PC-3 (cell line): ENCODE measurements at regions not wholly inside any gene's neighbourhood (a gene's known extent, or its start where the extent isn't known, plus 50 kb on each side); places are given as distances from the start of the nearest gene placed in this dataset.

Experiments used
- ATAC-seq: fragments of 200-7000 bp; cut with Tn5 transposase; 2 replicates; pipeline ENCODE4 v1.9.1; 2020; ENCODE audit warnings: mild to moderate bottlenecking, moderate library complexity
- BruUV-seq: library from RNA; stranded (reverse); fragments of 400-500 nt; replicated peaks from 2 replicates; lab custom pipeline; 2021; lab: Mats Ljungman, UMichigan
- CTCF ChIA-PET: fragments of 300-600 bp; sonication (Branson Sonifier 250); formaldehyde crosslinking; loops from one replicate; lab custom pipeline; 2022; ENCODE audit warnings: antibody characterized with exemption; lab: Charles Lee
- POLR2A ChIA-PET: fragments of 300-600 bp; sonication (Branson Sonifier 250); formaldehyde crosslinking; loops from one replicate; lab custom pipeline; 2022; ENCODE audit warnings: antibody characterized with exemption; ENCODE audit not compliant: unreplicated experiment; lab: Charles Lee
- DNase-seq: peaks from one replicate; pipeline ENCODE4 v3.0.0-alpha.2; 2015
- H2AFZ ChIP-seq: fragments of 300-600 bp; sonication (generic); 2 replicates; pipeline ENCODE4 v1.6.0; 2016; ENCODE audit warnings: antibody characterized with exemption, low read length
- H3F3A ChIP-seq: fragments of 300-600 bp; sonication (generic); one replicate; pipeline ENCODE4 v1.6.0; 2017; ENCODE audit warnings: antibody characterized with exemption, low read length, control low read depth, mild to moderate bottlenecking; ENCODE audit not compliant: unreplicated experiment
- H3K27ac ChIP-seq: fragments of 300-600 bp; sonication (generic); 2 replicates; pipeline ENCODE4 v1.5.1; 2016; ENCODE audit warnings: mild to moderate bottlenecking, low read length
- H3K27me3 ChIP-seq: fragments of 300-600 bp; sonication (generic); 2 replicates; pipeline ENCODE4 v1.6.1; 2016; ENCODE audit warnings: low read length, mixed read lengths
- H3K36me3 ChIP-seq: fragments of 300-600 bp; sonication (generic); 2 replicates; pipeline ENCODE4 v1.6.1; 2016; ENCODE audit warnings: low read depth, mixed run types, low read length, mixed read lengths
- H3K4me1 ChIP-seq: fragments of 300-600 bp; sonication (generic); 2 replicates; pipeline ENCODE4 v1.5.1; 2016; ENCODE audit warnings: low read length; ENCODE audit not compliant: insufficient read depth
- H3K4me2 ChIP-seq: fragments of 300-600 bp; sonication (generic); 2 replicates; pipeline ENCODE4 v1.6.0; 2016; ENCODE audit warnings: low read length
- H3K4me3 ChIP-seq: fragments of 300-600 bp; sonication (generic); 2 replicates; pipeline ENCODE4 v1.5.1; 2016; ENCODE audit warnings: mild to moderate bottlenecking, low read length, mixed read lengths
- H3K79me2 ChIP-seq: fragments of 300-600 bp; sonication (generic); 2 replicates; pipeline ENCODE4 v1.6.1; 2017; ENCODE audit warnings: low read length, mixed read lengths
- H3K9ac ChIP-seq: fragments of 300-600 bp; sonication (generic); 2 replicates; pipeline ENCODE4 v1.6.0; 2016; ENCODE audit warnings: mild to moderate bottlenecking, low read length
- H3K9me2 ChIP-seq: fragments of 300-600 bp; sonication (generic); replicated peaks from 2 replicates; pipeline ENCODE4 v1.6.1; 2016; ENCODE audit warnings: mixed run types, low read length, mixed read lengths
- H3K9me3 ChIP-seq: fragments of 300-600 bp; sonication (generic); 2 replicates; pipeline ENCODE4 v1.6.1; 2016; ENCODE audit warnings: low read length, mixed read lengths
- H4K20me1 ChIP-seq: fragments of 300-600 bp; sonication (generic); 2 replicates; pipeline ENCODE4 v1.6.1; 2016; ENCODE audit warnings: low read length, mixed read lengths
- CTCF ChIP-seq: fragments of 300-600 bp; sonication (generic); conservative IDR thresholded peaks from 2 replicates; pipeline ENCODE4 v1.5.1; 2017; ENCODE audit warnings: antibody characterized with exemption, low read depth, mild to moderate bottlenecking, low read length
- EZH2 ChIP-seq: fragments of 300-600 bp; sonication (generic); IDR thresholded peaks from one replicate; pipeline ENCODE4 v1.6.1; 2017; ENCODE audit warnings: antibody characterized with exemption, mild to moderate bottlenecking, low read length; ENCODE audit not compliant: unreplicated experiment
- EZH2phosphoT487 ChIP-seq: fragments of 300-600 bp; sonication (generic); IDR thresholded peaks from 2 replicates; pipeline ENCODE4 v1.6.1; 2018; ENCODE audit warnings: mild to moderate bottlenecking, antibody characterized with exemption, low read length, borderline replicate concordance
- intact Hi-C: fragments of 100-400 bp; cut with micrococcal nuclease; formaldehyde crosslinking; loops from 2 replicates; pipeline ENCODE4 v1.9.0; 2023

- ATAC-seq (no peak), DNase-seq (no peak)
- H3K4me2 ChIP-seq: no peak overlapping the region
- H2AFZ ChIP-seq: no peak overlapping the region
- BruUV-seq: no TSS peak
- POLR2A ChIA-PET: no interaction called here
- no peak overlapping the region for H3K4me3 ChIP-seq
- no peaks in the 10 kb centered on the region for H3K4me1 ChIP-seq
- no peaks in the 10 kb centered on the region for H3F3A ChIP-seq
- H3K27me3 ChIP-seq: no peaks in the 10 kb centered on the region
- CTCF ChIA-PET: no interaction called here
- intact Hi-C loops: no loop called here
- H4K20me1 ChIP-seq: no peaks in the 10 kb centered on the region
- H3K9me2 ChIP-seq: no peaks in the 10 kb centered on the region
- no peak overlapping the region for H3K9ac ChIP-seq
- no peaks in the 10 kb centered on the region for H3K36me3 ChIP-seq
- TF ChIP-seq EZH2phosphoT487: no peak
- TF ChIP-seq CTCF: no peak
- no peak for TF ChIP-seq EZH2
- H3K27ac ChIP-seq: no peak overlapping the region
- no peaks in the 10 kb centered on the region for H3K79me2 ChIP-seq
- no peaks in the 10 kb centered on the region for H3K9me3 ChIP-seq
Measured at GRCh38 chr5:155097995-155098394, 84.4 kb downstream of the KIF4B start.

- no TSS peak for BruUV-seq
Measured at GRCh38 chr5:155098433-155098832, 84.9 kb downstream of the KIF4B start.

More at GRCh38 chr5:155098433-155098832, 84.9 kb downstream of the KIF4B start:
- DNase-seq (no peak), ATAC-seq (no peak)
- Histone ChIP-seq H3K4me2 (no peak overlapping the region), H3K36me3 (no peaks in the 10 kb centered on the region), H3K4me1 (no peaks in the 10 kb centered on the region), H2AFZ (no peak overlapping the region), H3K79me2 (no peaks in the 10 kb centered on the region), H4K20me1 (no peaks in the 10 kb centered on the region), H3F3A (no peaks in the 10 kb centered on the region), H3K4me3 (no peak overlapping the region), H3K27me3 (no peaks in the 10 kb centered on the region), H3K27ac (no peak overlapping the region), H3K9me3 (no peaks in the 10 kb centered on the region), H3K9me2 (no peaks in the 10 kb centered on the region), H3K9ac (no peak overlapping the region)
- ChIA-PET CTCF (no interaction called here), POLR2A (no interaction called here)
- intact Hi-C loops: no loop called here
- TF ChIP-seq EZH2 (no peak), CTCF (no peak), EZH2phosphoT487 (no peak)
